ENCODE measurements at regions not wholly inside any gene's neighbourhood (a gene's known extent, or its start where the extent isn't known, plus 50 kb on each side); places are given as distances from the start of the nearest gene placed in this dataset.

DNA sequence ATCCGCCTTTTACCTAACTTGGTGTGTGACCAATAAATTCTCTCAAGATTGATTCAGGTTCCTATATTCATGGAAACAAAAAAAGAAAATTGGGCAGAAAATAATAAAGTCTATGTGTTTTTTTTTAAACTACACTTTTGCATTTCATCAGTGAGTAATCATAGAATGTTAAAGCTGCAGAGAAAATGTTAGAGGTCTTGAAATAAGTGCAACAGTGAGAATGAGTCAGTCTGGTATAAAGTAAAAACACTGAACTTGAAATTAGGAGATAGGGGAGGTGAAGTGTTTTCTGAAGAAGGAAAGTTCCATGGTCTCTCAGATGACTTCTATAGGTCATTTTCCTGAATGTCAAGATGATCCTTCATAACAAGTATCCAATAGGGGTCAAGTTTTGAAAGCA is 202.6 kb upstream of the NRP1 start:
- TF ChIP-seq Cebpa-rat (IDR thresholded peaks at IDR 0.05): no peak
- no peaks in the 10 kb centered on the region for H3K36me3 ChIP-seq
- no peaks in the 10 kb centered on the region for H3K4me1 ChIP-seq
- H3K27ac ChIP-seq: no peak overlapping the region
- H3K4me3 ChIP-seq: no peak overlapping the region
- H3K27me3 ChIP-seq: no peaks in the 10 kb centered on the region
- H3K4me2 ChIP-seq: no peak overlapping the region
- no peaks in the 10 kb centered on the region for H4K20me1 ChIP-seq
- H3K9ac ChIP-seq: no peak overlapping the region
- H3K9me3 ChIP-seq (replicated peaks in 1 of 11): no peaks in the 10 kb centered on the region

DNA sequence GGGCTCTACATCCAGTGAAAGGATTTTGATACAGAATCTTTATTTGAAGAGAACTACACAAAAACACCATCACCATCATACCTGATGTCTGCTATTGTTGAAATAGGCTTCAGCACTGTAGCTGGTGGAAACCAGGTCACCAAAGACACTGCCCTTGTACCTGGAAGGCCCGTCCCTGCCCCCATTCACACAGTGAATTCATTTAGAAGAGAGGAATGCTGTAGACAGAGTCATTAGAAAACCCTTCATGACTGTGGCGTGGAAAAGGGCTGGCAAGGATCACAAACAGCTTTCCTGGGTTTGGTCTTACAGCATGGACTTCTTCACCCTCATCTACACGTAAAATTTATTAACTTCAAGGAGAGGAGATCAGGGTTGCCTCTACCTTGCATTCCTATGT is 202.0 kb upstream of the NRP1 start:
- no peak for TF ChIP-seq Cebpa-rat (IDR thresholded peaks at IDR 0.05)
- no peak overlapping the region for H3K27ac ChIP-seq
- H3K4me1 ChIP-seq: no peaks in the 10 kb centered on the region
- no peaks in the 10 kb centered on the region for H3K36me3 ChIP-seq
- no peaks in the 10 kb centered on the region for H3K9me3 ChIP-seq (replicated peaks in 1 of 11)
- H4K20me1 ChIP-seq: no peaks in the 10 kb centered on the region
- H3K4me3 ChIP-seq: no peak overlapping the region
- H3K9ac ChIP-seq: no peak overlapping the region
- H3K4me2 ChIP-seq: no peak overlapping the region
- H3K27me3 ChIP-seq: no peaks in the 10 kb centered on the region

DNA sequence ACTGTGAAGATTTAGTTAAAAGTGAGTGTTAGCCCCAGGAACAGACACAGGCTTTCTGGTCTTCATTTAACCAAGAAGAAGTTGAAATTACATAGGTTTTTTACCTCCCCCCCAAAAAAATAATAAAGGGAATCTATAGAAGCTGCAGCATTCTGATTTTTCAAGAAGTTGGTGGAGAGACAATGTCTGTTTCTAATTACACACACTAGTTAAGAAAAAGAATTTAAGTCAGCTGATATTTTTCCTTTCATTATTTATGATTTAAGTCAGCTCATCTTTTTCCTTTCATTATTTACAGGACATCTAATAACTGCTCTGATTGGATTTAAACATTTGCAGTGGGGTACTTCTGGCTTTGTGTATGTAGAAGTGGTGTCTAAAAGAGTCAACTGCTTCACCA is 201.4 kb upstream of the NRP1 start:
- H3K27ac ChIP-seq: no peak overlapping the region
- H3K9me3 ChIP-seq (replicated peaks in 1 of 11): no peaks in the 10 kb centered on the region
- H3K4me3 ChIP-seq: no peak overlapping the region
- no peak overlapping the region for H3K4me2 ChIP-seq
- H3K4me1 ChIP-seq: no peaks in the 10 kb centered on the region
- no peaks in the 10 kb centered on the region for H4K20me1 ChIP-seq
- no peak overlapping the region for H3K9ac ChIP-seq
- H3K27me3 ChIP-seq: no peaks in the 10 kb centered on the region
- H3K36me3 ChIP-seq: no peaks in the 10 kb centered on the region
- TF ChIP-seq Cebpa-rat (IDR thresholded peaks at IDR 0.05): no peak

GRCh38 chr10:33534416-33534815 is 199.9 kb upstream of the NRP1 start:
- Histone ChIP-seq H3K9me3 (replicated peaks in 1 of 11) (peaks cover 0 to 14% (median 0%) of the 10 kb centered on the region in 11 experiments; a peak in 5 of 22 replicates), H3K4me2 (no peak overlapping the region), H3K4me1 (no peaks in the 10 kb centered on the region), H3K9ac (no peak overlapping the region), H3K4me3 (no peak overlapping the region), H3K27me3 (no peaks in the 10 kb centered on the region), H3K36me3 (no peaks in the 10 kb centered on the region), H3K27ac (no peak overlapping the region), H4K20me1 (no peaks in the 10 kb centered on the region)
- TF ChIP-seq Cebpa-rat (IDR thresholded peaks at IDR 0.05): no peak

GRCh38 chr10:33533612-33534011 is 199.1 kb upstream of the NRP1 start:
- Histone ChIP-seq H3K4me1 (no peaks in the 10 kb centered on the region), H3K9me3 (replicated peaks in 1 of 11) (peaks cover 0 to 14% (median 0%) of the 10 kb centered on the region in 11 experiments; a peak in 5 of 22 replicates), H3K4me3 (no peak overlapping the region), H3K27ac (no peak overlapping the region), H4K20me1 (no peaks in the 10 kb centered on the region), H3K9ac (no peak overlapping the region), H3K36me3 (no peaks in the 10 kb centered on the region), H3K4me2 (no peak overlapping the region), H3K27me3 (no peaks in the 10 kb centered on the region)
- TF ChIP-seq Cebpa-rat (IDR thresholded peaks at IDR 0.05): no peak

GRCh38 chr10:33532901-33533300 is 198.4 kb upstream of the NRP1 start:
- no peak for TF ChIP-seq Cebpa-rat (IDR thresholded peaks at IDR 0.05)

GRCh38 chr10:33529234-33529633 is 194.8 kb upstream of the NRP1 start:
- H3K9ac ChIP-seq: no peak overlapping the region
- H3K4me3 ChIP-seq: no peak overlapping the region
- no peak for TF ChIP-seq Cebpa-rat (IDR thresholded peaks at IDR 0.05)
- no peaks in the 10 kb centered on the region for H3K27me3 ChIP-seq
- no peak overlapping the region for H3K27ac ChIP-seq
- H3K9me3 ChIP-seq (replicated peaks in 1 of 11): peaks cover 0 to 14% (median 0%) of the 10 kb centered on the region in 11 experiments; a peak in 5 of 22 replicates
- H4K20me1 ChIP-seq: no peaks in the 10 kb centered on the region
- no peaks in the 10 kb centered on the region for H3K36me3 ChIP-seq
- peaks cover 0 to 9% (median 0%) of the 10 kb centered on the region in 10 experiments; a peak in 4 of 20 replicates for H3K4me1 ChIP-seq
- no peak overlapping the region for H3K4me2 ChIP-seq

More at GRCh38 chr10:33532901-33533300, 198.4 kb upstream of the NRP1 start:
- Histone ChIP-seq H3K9me3 (replicated peaks in 1 of 11) (peaks cover 0 to 14% (median 0%) of the 10 kb centered on the region in 11 experiments; a peak in 5 of 22 replicates), H3K27ac (no peak overlapping the region), H4K20me1 (no peaks in the 10 kb centered on the region), H3K4me2 (no peak overlapping the region), H3K4me3 (no peak overlapping the region), H3K4me1 (no peaks in the 10 kb centered on the region), H3K36me3 (no peaks in the 10 kb centered on the region), H3K9ac (no peak overlapping the region), H3K27me3 (no peaks in the 10 kb centered on the region)

GRCh38 chr10:33524966-33525365 is 190.5 kb upstream of the NRP1 start:
- H4K20me1 ChIP-seq: no peaks in the 10 kb centered on the region
- no peak overlapping the region for H3K27ac ChIP-seq
- H3K4me1 ChIP-seq: peaks cover 0 to 25% (median 0%) of the 10 kb centered on the region in 10 experiments; a peak in 4 of 20 replicates
- H3K36me3 ChIP-seq: no peaks in the 10 kb centered on the region
- H3K4me3 ChIP-seq: no peak overlapping the region
- H3K4me2 ChIP-seq: peak overlapping the region in 2 of 11 experiments; percentile 47 to 51; a peak in 3 of 22 replicates
- H3K9me3 ChIP-seq (replicated peaks in 1 of 11): peaks cover 0 to 6% (median 0%) of the 10 kb centered on the region in 11 experiments; a peak in 2 of 22 replicates
- TF ChIP-seq Cebpa-rat (IDR thresholded peaks at IDR 0.05): no peak
- no peak overlapping the region for H3K9ac ChIP-seq
- H3K27me3 ChIP-seq: no peaks in the 10 kb centered on the region

DNA sequence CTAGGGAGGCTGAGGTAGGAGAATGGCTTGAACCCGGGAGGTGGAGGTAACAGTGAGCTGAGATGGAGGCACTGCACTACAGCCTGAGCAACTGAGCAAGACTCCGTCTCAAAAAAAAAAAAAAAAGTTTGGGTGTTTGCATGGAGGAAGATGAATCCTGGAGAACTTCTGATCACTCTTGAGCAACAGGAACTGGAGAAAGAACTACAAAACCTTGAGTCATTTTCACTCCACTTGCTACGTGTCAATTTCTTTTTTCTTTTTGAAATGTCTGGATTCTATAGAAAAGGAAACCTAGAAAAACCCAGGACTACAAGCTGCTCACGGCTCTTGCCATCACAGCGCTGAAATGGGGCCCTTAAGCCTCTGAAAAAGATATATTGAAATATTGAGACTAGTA is 189.6 kb upstream of the NRP1 start:
- Histone ChIP-seq H3K9ac (no peak overlapping the region), H3K9me3 (replicated peaks in 1 of 11) (no peaks in the 10 kb centered on the region), H3K36me3 (no peaks in the 10 kb centered on the region), H3K27me3 (no peaks in the 10 kb centered on the region), H3K4me2 (peak overlapping the region in 2 of 11 experiments; percentile 47 to 51; a peak in 4 of 22 replicates), H3K4me3 (no peak overlapping the region), H3K4me1 (peaks cover 0 to 25% (median 0%) of the 10 kb centered on the region in 10 experiments; a peak in 4 of 20 replicates), H4K20me1 (no peaks in the 10 kb centered on the region), H3K27ac (no peak overlapping the region)
- TF ChIP-seq Cebpa-rat (IDR thresholded peaks at IDR 0.05): no peak

DNA sequence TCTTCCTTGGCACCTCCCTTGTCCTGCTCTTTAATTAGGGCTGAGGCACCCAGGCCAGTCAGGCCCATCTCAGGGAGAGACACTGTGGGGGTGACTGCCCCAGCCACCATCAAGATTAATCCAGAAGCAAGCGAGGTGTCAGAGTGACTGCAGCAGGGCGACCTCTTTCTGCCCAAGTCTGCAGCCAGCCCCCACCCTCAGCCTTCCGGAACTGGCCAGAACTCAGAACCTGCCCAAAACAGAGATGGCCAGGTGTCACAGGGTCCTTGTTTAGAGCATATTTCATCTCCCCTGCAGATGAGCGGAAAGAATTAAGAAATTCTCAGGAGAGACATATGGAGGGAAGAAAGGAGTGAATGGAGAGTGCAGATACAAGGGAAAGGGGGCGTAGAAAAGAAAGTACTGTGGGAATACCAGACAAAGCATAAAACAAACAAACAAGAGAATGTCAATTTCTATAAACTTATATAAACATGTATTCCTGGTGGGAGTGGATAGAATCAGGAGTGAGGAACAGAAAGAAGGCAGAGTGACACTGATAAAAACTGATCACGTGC is 188.8 kb upstream of the NRP1 start:
- no peak for TF ChIP-seq Cebpa-rat (IDR thresholded peaks at IDR 0.05)
- H3K27ac ChIP-seq: no peak overlapping the region
- no peaks in the 10 kb centered on the region for H3K9me3 ChIP-seq (replicated peaks in 1 of 11)
- H4K20me1 ChIP-seq: no peaks in the 10 kb centered on the region
- no peak overlapping the region for H3K4me3 ChIP-seq
- H3K27me3 ChIP-seq: no peaks in the 10 kb centered on the region
- peaks cover 0 to 25% (median 0%) of the 10 kb centered on the region in 10 experiments; a peak in 4 of 20 replicates for H3K4me1 ChIP-seq
- no peak overlapping the region for H3K9ac ChIP-seq
- H3K4me2 ChIP-seq: peak overlapping the region in 2 of 11 experiments; percentile 47 to 51; a peak in 2 of 22 replicates
- H3K36me3 ChIP-seq: no peaks in the 10 kb centered on the region

Data from BLaER1 treated with 17β-estradiol and CSF1 and Interleukin-3, amounts not matched to agents 10 nM and 100 nM (cell line).